Duodenal mucosa (tissue), 2 donors: ENCODE measurements at regions not wholly inside any gene's neighbourhood (a gene's known extent, or its start where the extent isn't known, plus 50 kb on each side); places are given as distances from the start of the nearest gene placed in this dataset.

Source experiments
- H3K27ac ChIP-seq: one replicate; pipeline ENCODE4 v1.7.0; 2013; ENCODE audit warnings: low read depth, low read length
- H3K27me3 ChIP-seq, 2 donors: one replicate each; pipeline ENCODE4 v1.7.0; 2013; ENCODE audit warnings: low read length in 2 of 2, control low read depth in 1 of 2; ENCODE audit not compliant: insufficient read depth in 2 of 2, control insufficient read depth in 1 of 2
- H3K36me3 ChIP-seq, 2 donors: one replicate each; pipeline ENCODE4 v1.7.0; 2013; ENCODE audit warnings: low read length in 2 of 2, control low read depth in 1 of 2; ENCODE audit not compliant: insufficient read depth in 2 of 2, control insufficient read depth in 1 of 2
- H3K4me1 ChIP-seq, 2 donors: one replicate each; pipeline ENCODE4 v1.7.0; 2013; ENCODE audit warnings: low read length in 2 of 2, control low read depth in 1 of 2; ENCODE audit not compliant: insufficient read depth in 2 of 2, control insufficient read depth in 1 of 2
- H3K4me3 ChIP-seq, 2 donors: one replicate each; pipeline ENCODE4 v1.7.0; 2013; ENCODE audit warnings: low read length in 2 of 2, low read depth in 1 of 2
- H3K9ac ChIP-seq, 2 donors: one replicate each; pipeline ENCODE4 v1.7.0; 2013; ENCODE audit warnings: low read length in 2 of 2, low read depth in 1 of 2
- H3K9me3 ChIP-seq, 2 donors: one replicate each; pipeline ENCODE4 v1.7.0; 2013; ENCODE audit warnings: low read length in 2 of 2, control low read depth in 1 of 2; ENCODE audit not compliant: control insufficient read depth in 1 of 2

DNA sequence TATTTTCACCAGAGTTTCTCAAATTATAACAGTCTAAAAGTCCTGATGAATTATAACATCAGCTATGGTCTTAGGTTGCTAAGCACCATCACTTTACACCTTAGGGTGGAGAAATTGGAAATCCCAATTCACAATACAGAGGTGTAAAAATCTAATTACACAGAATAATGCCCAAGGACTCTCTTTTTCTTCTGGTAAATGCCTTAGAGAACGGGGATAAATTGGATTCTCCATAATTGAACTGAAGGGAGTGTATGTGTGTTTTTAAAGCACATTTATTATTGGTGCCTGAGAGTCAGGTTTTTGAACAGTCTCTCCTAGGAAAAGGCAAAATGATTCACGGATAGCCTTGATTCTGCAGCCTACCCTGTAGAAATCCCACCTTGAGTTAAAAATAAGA, 66.8 kb downstream of the NIBAN1 start:
- no peak overlapping the region for H3K27ac ChIP-seq
- no peaks in the 10 kb centered on the region for H3K36me3 ChIP-seq
- peaks cover 3 to 6% of the 10 kb centered on the region in 2 donors for H3K4me1 ChIP-seq

DNA sequence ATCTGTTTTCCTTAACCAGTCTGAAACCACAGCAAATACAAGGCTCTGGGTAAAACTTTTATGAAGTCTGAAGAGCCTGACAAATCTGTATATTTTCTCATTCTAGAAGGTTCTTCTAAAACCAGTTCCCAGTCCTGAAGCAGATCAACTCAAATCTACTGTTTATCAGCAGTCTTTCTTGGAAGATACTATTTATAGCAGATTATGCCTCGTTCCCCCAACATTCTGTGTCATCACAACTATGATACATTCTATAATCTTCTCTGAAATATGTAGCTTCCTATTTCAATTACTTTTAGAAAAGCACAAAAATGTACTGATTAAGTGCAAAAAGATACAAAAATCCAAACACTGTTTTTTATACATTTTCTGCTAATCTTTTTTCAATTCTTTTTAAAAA, 67.5 kb downstream of the NIBAN1 start:
- Histone ChIP-seq H3K4me1 (peaks cover 3 to 6% of the 10 kb centered on the region in 2 donors), H3K4me3 (no peak overlapping the region), H3K36me3 (no peaks in the 10 kb centered on the region), H3K9me3 (no peaks in the 10 kb centered on the region), H3K27ac (no peak overlapping the region), H3K9ac (no peak overlapping the region), H3K27me3 (no peaks in the 10 kb centered on the region)

More for the DNA sequence above, 66.8 kb downstream of the NIBAN1 start:
- Histone ChIP-seq H3K27me3 (no peaks in the 10 kb centered on the region), H3K9ac (no peak overlapping the region), H3K4me3 (no peak overlapping the region), H3K9me3 (no peaks in the 10 kb centered on the region)

DNA sequence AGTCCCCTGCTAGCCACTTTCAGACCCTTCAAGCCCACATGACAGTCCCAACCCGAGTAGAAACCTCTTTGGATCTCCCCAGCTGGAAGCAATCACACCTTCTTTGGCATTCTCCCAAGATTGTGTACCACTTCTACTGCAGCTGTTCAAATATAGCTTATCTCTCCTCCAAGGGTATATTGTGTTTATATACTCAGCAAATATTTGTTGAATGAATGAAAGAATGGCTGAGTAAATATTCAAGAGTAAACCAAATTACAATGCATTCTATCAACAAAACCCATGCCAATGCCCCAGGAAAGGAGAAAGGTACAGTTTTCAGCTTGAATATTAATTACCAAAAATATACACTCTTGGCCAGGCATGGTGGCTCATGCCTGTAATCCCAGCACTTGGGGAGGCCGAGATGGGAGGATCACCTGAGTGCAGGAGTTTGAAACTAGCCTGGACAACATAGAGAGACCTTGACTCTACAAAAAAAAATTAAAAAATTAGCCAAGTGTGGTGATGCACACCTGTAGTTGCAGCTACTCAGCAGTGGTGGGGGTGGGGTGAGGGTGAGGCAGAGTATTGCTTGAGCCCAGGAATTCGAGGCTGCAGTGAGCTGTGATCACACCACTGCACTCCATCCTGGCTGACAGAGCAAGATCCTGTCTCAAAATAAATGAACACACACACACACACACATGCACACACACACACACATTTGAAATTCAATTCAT, 68.5 kb downstream of the NIBAN1 start:
- Histone ChIP-seq H3K4me1 (peaks cover 3 to 6% of the 10 kb centered on the region in 2 donors), H3K4me3 (no peak overlapping the region), H3K9ac (no peak overlapping the region), H3K9me3 (no peaks in the 10 kb centered on the region), H3K27ac (no peak overlapping the region), H3K27me3 (no peaks in the 10 kb centered on the region), H3K36me3 (no peaks in the 10 kb centered on the region)

DNA sequence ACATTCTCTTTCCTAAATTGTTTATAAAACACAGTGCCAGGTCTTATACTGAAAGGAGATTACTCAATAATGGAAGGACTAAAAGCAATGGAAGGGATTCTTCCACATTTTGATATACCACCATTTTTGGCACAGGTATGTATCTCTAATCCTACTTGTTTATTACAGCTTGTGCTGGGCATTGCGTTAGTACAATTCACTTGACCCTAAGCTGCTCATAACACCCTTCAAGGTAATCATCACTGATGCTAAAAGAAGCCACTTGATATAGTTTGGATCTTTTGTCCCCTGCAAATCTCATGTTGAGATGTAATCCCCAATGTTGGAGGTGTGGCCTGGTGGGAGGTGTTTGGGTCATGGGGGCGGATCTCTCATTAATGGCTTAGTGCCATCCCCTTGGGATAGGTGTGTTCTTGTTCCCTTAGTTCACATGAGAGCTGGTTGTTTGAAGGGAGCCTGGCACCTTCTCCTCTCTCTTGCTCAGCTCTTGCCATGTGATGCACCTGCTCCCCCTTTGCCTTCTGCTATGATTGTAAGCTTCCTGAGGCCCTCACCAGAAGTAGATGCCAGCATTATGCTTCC, 71.1 kb downstream of the NIBAN1 start:
- H3K9ac ChIP-seq = no peak overlapping the region
- no peaks in the 10 kb centered on the region for H3K36me3 ChIP-seq
- H3K4me3 ChIP-seq = no peak overlapping the region
- H3K27me3 ChIP-seq = no peaks in the 10 kb centered on the region
- H3K4me1 ChIP-seq = peaks cover 3 to 6% of the 10 kb centered on the region in 2 donors
- no peaks in the 10 kb centered on the region for H3K9me3 ChIP-seq
- H3K27ac ChIP-seq = no peak overlapping the region

DNA sequence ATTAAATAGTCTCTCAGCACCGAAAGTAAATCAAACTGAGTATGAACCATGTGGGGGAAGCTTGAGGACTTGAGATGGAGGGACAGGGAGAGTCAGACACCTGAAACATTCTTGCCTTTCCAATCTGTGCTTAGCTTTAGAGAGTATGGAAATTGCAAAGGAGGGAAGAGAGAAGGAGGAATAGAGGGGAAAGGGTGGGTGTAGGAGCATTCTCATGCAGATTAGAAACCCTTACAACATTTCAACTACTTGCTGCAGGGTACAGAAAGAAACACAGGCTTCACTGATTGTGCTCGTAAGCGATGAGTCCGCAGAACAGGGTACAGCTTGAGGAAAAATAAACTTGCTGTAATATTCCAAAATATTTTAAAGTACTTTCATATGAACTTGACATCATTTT, 73.8 kb downstream of the NIBAN1 start:
- Histone ChIP-seq H3K4me3 (no peak overlapping the region), H3K4me1 (peaks cover 3 to 6% of the 10 kb centered on the region in 2 donors), H3K27me3 (no peaks in the 10 kb centered on the region), H3K9me3 (no peaks in the 10 kb centered on the region), H3K27ac (no peak overlapping the region), H3K9ac (no peak overlapping the region), H3K36me3 (no peaks in the 10 kb centered on the region)

DNA sequence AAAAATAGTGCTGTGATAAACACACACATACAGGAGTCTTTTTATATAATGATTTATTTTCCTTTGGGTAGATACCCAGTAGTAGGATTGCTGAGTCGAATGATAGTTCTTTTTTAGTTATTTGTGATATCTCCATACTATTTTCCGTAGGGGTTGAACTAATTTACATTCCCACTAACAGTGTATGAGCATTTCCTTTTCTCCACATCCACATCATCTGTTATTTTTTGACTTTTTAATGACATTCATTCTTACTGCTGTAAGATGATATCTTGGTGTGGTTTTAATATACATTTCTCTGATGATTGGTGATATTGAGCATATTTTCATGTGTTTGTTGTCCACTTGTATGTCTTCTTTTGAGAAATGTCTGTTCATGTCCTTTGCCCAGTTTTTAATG, 78.3 kb downstream of the NIBAN1 start:
- no peak overlapping the region for H3K27ac ChIP-seq
- no peaks in the 10 kb centered on the region for H3K9me3 ChIP-seq
- H3K36me3 ChIP-seq = no peaks in the 10 kb centered on the region
- peaks cover 0 to 5% of the 10 kb centered on the region in 2 donors for H3K4me1 ChIP-seq
- H3K27me3 ChIP-seq = no peaks in the 10 kb centered on the region
- H3K9ac ChIP-seq = no peak overlapping the region
- no peak overlapping the region for H3K4me3 ChIP-seq

DNA sequence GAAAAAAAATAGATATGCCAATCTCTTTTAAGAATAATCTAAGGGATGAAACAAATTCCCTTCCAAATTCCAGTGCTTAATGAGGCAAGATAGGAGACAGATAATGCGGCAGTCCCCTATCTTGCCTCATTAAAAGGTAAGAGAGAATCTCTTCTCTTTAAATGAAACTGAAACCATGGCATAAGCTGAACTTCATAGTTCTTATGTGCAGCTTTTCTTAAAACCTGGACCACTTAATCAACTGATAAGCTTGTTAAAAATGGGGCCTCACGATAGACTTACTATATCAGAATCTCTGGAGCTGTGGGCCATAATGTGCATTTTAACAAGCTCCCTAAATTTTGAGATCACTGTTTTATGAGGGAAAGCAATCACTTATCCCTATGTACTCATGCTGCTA, 79.2 kb downstream of the NIBAN1 start:
- no peaks in the 10 kb centered on the region for H3K36me3 ChIP-seq
- H3K27me3 ChIP-seq = no peaks in the 10 kb centered on the region
- no peaks in the 10 kb centered on the region for H3K9me3 ChIP-seq
- no peak overlapping the region for H3K9ac ChIP-seq
- no peak overlapping the region for H3K27ac ChIP-seq
- H3K4me3 ChIP-seq = no peak overlapping the region
- peaks cover 6 to 14% of the 10 kb centered on the region in 2 donors for H3K4me1 ChIP-seq

DNA sequence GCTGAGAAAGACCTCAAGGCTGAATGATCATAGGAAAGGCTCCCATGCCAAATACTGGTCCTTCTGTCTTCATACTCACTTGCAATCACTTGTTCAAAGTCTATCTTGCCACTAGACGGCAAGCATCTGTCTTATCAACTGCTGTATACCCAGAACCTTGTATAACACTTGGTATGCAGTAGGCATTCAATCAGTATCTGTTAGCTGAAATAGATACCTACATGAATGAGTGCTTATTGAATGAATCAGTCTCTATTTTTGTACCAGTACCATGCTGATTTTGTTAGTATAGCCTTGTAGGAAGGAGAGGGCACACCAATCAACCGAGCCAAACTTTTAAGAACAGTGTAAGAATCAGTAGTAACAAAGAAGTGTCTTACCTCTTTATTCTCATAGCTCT, 80.6 kb downstream of the NIBAN1 start:
- H3K36me3 ChIP-seq = no peaks in the 10 kb centered on the region
- H3K9me3 ChIP-seq = no peaks in the 10 kb centered on the region
- no peak overlapping the region for H3K27ac ChIP-seq
- no peaks in the 10 kb centered on the region for H3K27me3 ChIP-seq
- H3K4me3 ChIP-seq = no peak overlapping the region
- H3K9ac ChIP-seq = no peak overlapping the region
- peaks cover 6 to 16% of the 10 kb centered on the region in 2 donors for H3K4me1 ChIP-seq

DNA sequence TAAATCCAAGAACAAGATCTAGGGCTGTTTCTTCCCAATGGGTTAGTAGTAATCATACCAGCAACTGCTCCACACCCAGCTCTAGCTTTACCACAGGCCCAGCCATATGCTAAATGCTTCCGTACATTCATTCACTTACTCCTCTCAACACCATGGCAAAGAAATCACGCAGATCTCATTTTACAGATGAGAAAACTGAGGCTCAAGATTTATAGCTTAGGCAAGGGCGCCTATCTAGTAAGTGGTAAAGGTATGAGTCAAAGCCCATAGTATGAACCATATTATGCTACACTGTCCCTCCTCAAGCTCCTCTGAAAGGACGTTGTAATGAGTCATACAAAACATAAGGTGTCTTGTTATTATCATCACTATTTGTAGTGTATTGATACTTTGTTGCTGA, 82.2 kb downstream of the NIBAN1 start:
- H3K4me3 ChIP-seq = no peak overlapping the region
- no peaks in the 10 kb centered on the region for H3K36me3 ChIP-seq
- H3K27ac ChIP-seq = no peak overlapping the region
- H3K27me3 ChIP-seq = no peaks in the 10 kb centered on the region
- no peaks in the 10 kb centered on the region for H3K9me3 ChIP-seq
- no peak overlapping the region for H3K9ac ChIP-seq
- H3K4me1 ChIP-seq = peaks cover 6 to 16% of the 10 kb centered on the region in 2 donors

DNA sequence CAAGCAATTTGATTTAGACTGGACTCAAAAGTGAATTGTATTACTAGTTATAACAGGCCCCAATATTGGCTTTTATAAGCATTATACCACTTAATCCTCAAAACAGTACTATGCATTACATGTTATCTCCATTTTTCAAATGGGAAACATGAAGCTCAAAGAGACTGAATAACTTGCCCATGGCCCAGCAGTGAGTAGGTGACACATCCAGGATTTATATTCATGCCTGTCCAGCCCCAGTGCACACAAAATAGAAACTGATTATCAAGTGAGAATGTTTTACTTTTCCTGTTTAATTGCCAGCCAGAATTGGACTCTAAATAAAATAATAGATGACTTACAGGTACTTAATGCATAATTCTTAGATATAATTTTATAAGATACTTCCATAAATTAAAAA, 82.9 kb downstream of the NIBAN1 start:
- Histone ChIP-seq H3K9ac (no peak overlapping the region), H3K9me3 (no peaks in the 10 kb centered on the region), H3K4me1 (peaks cover 6 to 16% of the 10 kb centered on the region in 2 donors), H3K36me3 (no peaks in the 10 kb centered on the region), H3K4me3 (no peak overlapping the region), H3K27me3 (no peaks in the 10 kb centered on the region), H3K27ac (no peak overlapping the region)
